NCI-H146 (cell line): ENCODE measurements at regions not wholly inside any gene's neighbourhood (a gene's known extent, or its start where the extent isn't known, plus 50 kb on each side); places are given as distances from the start of the nearest gene placed in this dataset.
A peak's percentile ranks its signal among the peaks of the same experiment; 100 is the strongest.

Source experiments
- DNase-seq: peaks from one replicate; lab custom pipeline; 2025; lab: John Stamatoyannopoulos, UW

- peak; percentile 61 for DNase-seq
These were observed 95.5 kb downstream of the FAM204A start for GRCh38 chr10:118246332-118247295.

- no peak for DNase-seq
These were observed 98.2 kb downstream of the FAM204A start for GRCh38 chr10:118243907-118244306.

- peak; percentile 82 for DNase-seq
These were observed 100.6 kb downstream of the FAM204A start for GRCh38 chr10:118241229-118242137.

- no peak for DNase-seq
These were observed 102.9 kb downstream of the FAM204A start for GRCh38 chr10:118239236-118239630.

GRCh38 chr10:118238573-118239235 is 103.4 kb downstream of the FAM204A start:
- DNase-seq, result no peak

GRCh38 chr10:118237930-118238329 is 104.2 kb downstream of the FAM204A start:
- DNase-seq, result no peak

- DNase-seq, result no peak
These were observed 107.4 kb downstream of the FAM204A start for GRCh38 chr10:118234683-118235082.

- no peak for DNase-seq
These were observed 121.7 kb downstream of the FAM204A start for GRCh38 chr10:118220346-118220850.

GRCh38 chr10:118218562-118218961 is 123.6 kb downstream of the FAM204A start:
- DNase-seq, result no peak

GRCh38 chr10:118216571-118217170 is 125.5 kb downstream of the FAM204A start:
- no peak for DNase-seq

GRCh38 chr10:118216020-118216419 is 126.1 kb downstream of the FAM204A start:
- DNase-seq, result no peak

GRCh38 chr10:118214776-118215175 is 127.3 kb downstream of the FAM204A start:
- DNase-seq, result no peak

GRCh38 chr10:118213436-118213835 is 128.7 kb downstream of the FAM204A start:
- DNase-seq, result no peak

GRCh38 chr10:118210276-118210675 is 131.8 kb downstream of the FAM204A start:
- no peak for DNase-seq

GRCh38 chr10:118209215-118209614 is 132.9 kb downstream of the FAM204A start:
- DNase-seq, result peak; percentile 5

- no peak for DNase-seq
These were observed 134.6 kb downstream of the FAM204A start for GRCh38 chr10:118207470-118208007.

- DNase-seq, result no peak
These were observed 137.7 kb downstream of the FAM204A start for GRCh38 chr10:118204292-118204943.

GRCh38 chr10:118203461-118203860 is 138.7 kb downstream of the FAM204A start:
- no peak for DNase-seq

- no peak for DNase-seq
These were observed 146.4 kb downstream of the FAM204A start for GRCh38 chr10:118195729-118196128.

GRCh38 chr10:118193642-118194041 is 146.9 kb upstream of the RAB11FIP2 start:
- no peak for DNase-seq

GRCh38 chr10:118181021-118181420 is 134.3 kb upstream of the RAB11FIP2 start:
- no peak for DNase-seq
